ENCODE measurements at regions not wholly inside any gene's neighbourhood (a gene's known extent, or its start where the extent isn't known, plus 50 kb on each side); places are given as distances from the start of the nearest gene placed in this dataset.
"Not testable (repeated sequence)": the region's sequence is repeated elsewhere in the genome, so short reads cannot be mapped to it uniquely, and the experiment has no call there.

DNA sequence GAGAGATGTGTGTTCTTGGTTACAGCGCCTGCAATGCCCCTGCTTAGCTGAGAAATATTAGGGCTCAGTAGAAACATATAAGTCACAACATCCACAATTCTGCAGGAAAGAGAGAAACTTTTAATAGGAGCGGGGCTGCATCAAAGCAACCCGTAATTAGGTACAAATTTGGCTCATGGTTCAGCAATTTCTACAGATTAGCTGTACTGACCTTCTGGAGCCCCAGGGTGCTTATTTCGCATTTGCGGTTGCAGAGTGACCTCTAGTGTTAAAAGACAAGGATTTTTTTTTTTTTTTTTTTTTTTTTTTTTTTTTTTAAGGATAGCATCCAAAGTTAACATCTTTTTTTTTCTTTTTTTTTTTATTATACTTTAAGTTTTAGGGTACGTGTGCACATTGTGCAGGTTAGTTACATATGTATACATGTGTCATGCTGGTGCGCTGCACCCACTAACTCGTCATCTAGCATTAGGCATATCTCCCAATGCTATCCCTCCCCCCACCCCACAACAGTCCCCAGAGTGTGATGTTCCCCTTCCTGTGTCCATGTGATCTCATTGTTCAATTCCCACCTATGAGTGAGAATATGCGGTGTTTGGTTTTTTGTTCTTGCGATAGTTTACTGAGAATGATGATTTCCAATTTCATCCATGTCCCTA lies 334.7 kb downstream of the ARRDC4 start:
- TF ChIP-seq, protein P1, sequence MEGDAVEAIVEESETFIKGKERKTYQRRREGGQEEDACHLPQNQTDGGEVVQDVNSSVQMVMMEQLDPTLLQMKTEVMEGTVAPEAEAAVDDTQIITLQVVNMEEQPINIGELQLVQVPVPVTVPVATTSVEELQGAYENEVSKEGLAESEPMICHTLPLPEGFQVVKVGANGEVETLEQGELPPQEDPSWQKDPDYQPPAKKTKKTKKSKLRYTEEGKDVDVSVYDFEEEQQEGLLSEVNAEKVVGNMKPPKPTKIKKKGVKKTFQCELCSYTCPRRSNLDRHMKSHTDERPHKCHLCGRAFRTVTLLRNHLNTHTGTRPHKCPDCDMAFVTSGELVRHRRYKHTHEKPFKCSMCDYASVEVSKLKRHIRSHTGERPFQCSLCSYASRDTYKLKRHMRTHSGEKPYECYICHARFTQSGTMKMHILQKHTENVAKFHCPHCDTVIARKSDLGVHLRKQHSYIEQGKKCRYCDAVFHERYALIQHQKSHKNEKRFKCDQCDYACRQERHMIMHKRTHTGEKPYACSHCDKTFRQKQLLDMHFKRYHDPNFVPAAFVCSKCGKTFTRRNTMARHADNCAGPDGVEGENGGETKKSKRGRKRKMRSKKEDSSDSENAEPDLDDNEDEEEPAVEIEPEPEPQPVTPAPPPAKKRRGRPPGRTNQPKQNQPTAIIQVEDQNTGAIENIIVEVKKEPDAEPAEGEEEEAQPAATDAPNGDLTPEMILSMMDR (IDR thresholded peaks at IDR 0.05): not testable (repeated sequence)
- not testable (repeated sequence) for TF ChIP-seq EP300, POLR2A, POLR2AphosphoS5 (IDR thresholded peaks at IDR 0.05)

Data from suprapubic skin (tissue), 4 donors.